SK-N-SH (cell line): ENCODE measurements at regions not wholly inside any gene's neighbourhood (a gene's known extent, or its start where the extent isn't known, plus 50 kb on each side); places are given as distances from the start of the nearest gene placed in this dataset.

Experiments
- CTCF ChIA-PET: fragments of 300-600, 350-600 bp; formaldehyde crosslinking; extraction: SDS; loops from one replicate; lab custom pipeline; 2021; lab: Yijun Ruan, JAX
- POLR2A ChIA-PET: fragments of 350-600 bp; sonication (Branson Sonifier 250); formaldehyde crosslinking; extraction: SDS; loops from one replicate; lab custom pipeline; 2020; ENCODE audit warnings: antibody characterized with exemption, inconsistent platforms; lab: Yijun Ruan, JAX
- DNase-seq: peaks from one replicate; pipeline ENCODE4 v3.0.0; 2012
- H2AFZ ChIP-seq: fragments of 200-600 bp; sonication (generic); 2 replicates; pipeline ENCODE4 v1.8.1; 2016; ENCODE audit warnings: antibody characterized with exemption, mild to moderate bottlenecking, low read depth
- H3F3A ChIP-seq: fragments of 200-600 bp; sonication (generic); replicated peaks from 2 replicates; pipeline ENCODE3; 2016; ENCODE audit warnings: antibody characterized with exemption, mild to moderate bottlenecking; ENCODE audit not compliant: insufficient read depth
- H3K27ac ChIP-seq, 2 experiments: fragments of 200-500 bp in 1 of 2; fragments of 200-600 bp in 1 of 2; sonication (Bioruptor generic) in 1 of 2; sonication (generic), shearing (Covaris generic) in 1 of 2; 2 replicates each; pipeline versions ENCODE4 v1.5.1 to v1.6.1; 2014 to 2016; ENCODE audit warnings: low read depth in 2 of 2, inconsistent platforms in 1 of 2, low read length in 1 of 2, mild to moderate bottlenecking in 1 of 2, mixed read lengths in 1 of 2
- H3K27me3 ChIP-seq: fragments of 200-600 bp; sonication (generic), shearing (Covaris generic); 2 replicates; pipeline ENCODE4 v1.6.1; 2016; ENCODE audit warnings: mixed run types; ENCODE audit not compliant: insufficient read depth
- H3K36me3 ChIP-seq, 2 experiments: fragments of 200-500 bp in 1 of 2; fragments of 200-600 bp in 1 of 2; sonication (Bioruptor generic) in 1 of 2; sonication (generic) in 1 of 2; replicated peaks in 1 of 2; 2 replicates each; pipeline versions ENCODE3 to v1.5.1; 2014 to 2016; ENCODE audit warnings: low read length in 1 of 2, mild to moderate bottlenecking in 1 of 2; ENCODE audit not compliant: insufficient read depth in 2 of 2, control insufficient read depth in 1 of 2
- H3K4me1 ChIP-seq, 2 experiments: fragments of 200-500 bp in 1 of 2; fragments of 200-600 bp in 1 of 2; sonication (Bioruptor generic) in 1 of 2; sonication (generic), shearing (Covaris generic) in 1 of 2; 2 replicates each; pipeline versions ENCODE4 v1.5.1 to v1.6.1; 2014 to 2016; ENCODE audit warnings: low read depth in 1 of 2, low read length in 1 of 2, mixed run types in 1 of 2; ENCODE audit not compliant: insufficient read depth in 2 of 2, control insufficient read depth in 1 of 2
- H3K4me2 ChIP-seq: fragments of 200-600 bp; sonication (generic), shearing (Covaris generic); 2 replicates; pipeline ENCODE4 v1.6.1; 2017; ENCODE audit warnings: mixed run types
- H3K4me3 ChIP-seq, 2 experiments: fragments of 200-500 bp in 1 of 2; fragments of 200-600 bp in 1 of 2; sonication (Bioruptor generic) in 1 of 2; sonication (generic), shearing (Covaris generic) in 1 of 2; 2 replicates each; pipeline versions ENCODE4 v1.5.1 to v1.8.1; 2014 to 2016; ENCODE audit warnings: low read depth in 2 of 2, inconsistent platforms in 1 of 2, low read length in 1 of 2, mild to moderate bottlenecking in 1 of 2, mixed read lengths in 1 of 2, moderate library complexity in 1 of 2
- H3K79me2 ChIP-seq: fragments of 200-600 bp; sonication (generic); 2 replicates; pipeline ENCODE4 v1.8.1; 2017; ENCODE audit warnings: mild to moderate bottlenecking; ENCODE audit not compliant: insufficient read depth
- H3K9ac ChIP-seq: fragments of 200-600 bp; sonication (generic); 2 replicates; pipeline ENCODE4 v1.6.1; 2017; ENCODE audit warnings: mixed run types
- H3K9me2 ChIP-seq: fragments of 200-600 bp; sonication (generic); 2 replicates; pipeline ENCODE4 v1.6.1; 2017; ENCODE audit warnings: mixed run types
- H3K9me3 ChIP-seq: fragments of 200-600 bp; sonication (generic); 2 replicates; pipeline ENCODE4 v1.6.1; 2017; ENCODE audit warnings: mixed run types, mild to moderate bottlenecking, moderate library complexity
- H4K20me1 ChIP-seq: fragments of 200-600 bp; sonication (generic); 2 replicates; pipeline ENCODE4 v1.6.1; 2017; ENCODE audit warnings: mild to moderate bottlenecking, mixed run types; ENCODE audit not compliant: insufficient read depth
- CHD2 ChIP-seq: fragments of 150-350 bp; IDR thresholded peaks from 2 replicates; pipeline ENCODE4 v1.6.1; 2018; ENCODE audit warnings: low read length; ENCODE audit not compliant: partially characterized antibody
- ELF1 ChIP-seq: IDR thresholded peaks from 2 replicates; pipeline ENCODE4 v1.4.0; 2012
- FOSL2 ChIP-seq: IDR thresholded peaks from 2 replicates; pipeline ENCODE4 v1.4.0; 2012; ENCODE audit warnings: low read depth, mild to moderate bottlenecking, moderate library complexity, borderline replicate concordance
- FOXJ3 ChIP-seq: sonication (generic); formaldehyde crosslinking; IDR thresholded peaks from 2 replicates; pipeline ENCODE4 v1.5.1; 2020; ENCODE audit warnings: mild to moderate bottlenecking, missing genetic modification reagents
- FOXM1 ChIP-seq: IDR thresholded peaks from 2 replicates; pipeline ENCODE4 v1.4.0; 2012; ENCODE audit warnings: low read depth, mild to moderate bottlenecking
- GABPA ChIP-seq: IDR thresholded peaks from 2 replicates; pipeline ENCODE4 v1.4.0; 2012; ENCODE audit warnings: low read depth, mild to moderate bottlenecking
- GATA2 ChIP-seq: sonication (generic); formaldehyde crosslinking; IDR thresholded peaks from 2 replicates; pipeline ENCODE4 v1.5.0; 2020; ENCODE audit warnings: mild to moderate bottlenecking, missing genetic modification reagents
- MEF2A ChIP-seq: IDR thresholded peaks from 2 replicates; pipeline ENCODE4 v1.4.0; 2012; ENCODE audit warnings: low read depth, borderline replicate concordance
- NFIC ChIP-seq: IDR thresholded peaks from 2 replicates; pipeline ENCODE4 v1.4.0; 2012; ENCODE audit warnings: borderline replicate concordance
- RXRA ChIP-seq: IDR thresholded peaks from 2 replicates; pipeline ENCODE4 v1.4.0; 2012; ENCODE audit warnings: low read depth, mild to moderate bottlenecking, borderline replicate concordance
- SIN3A ChIP-seq: IDR thresholded peaks from 2 replicates; pipeline ENCODE4 v1.6.1; 2012; ENCODE audit warnings: low read depth, mild to moderate bottlenecking, low read length, moderate library complexity, borderline replicate concordance
- SMC3 ChIP-seq: IDR thresholded peaks from 2 replicates; pipeline ENCODE4 v1.6.1; 2012; ENCODE audit warnings: low read depth, low read length, improper control_type of control experiment
- TAF1 ChIP-seq: IDR thresholded peaks from 2 replicates; pipeline ENCODE4 v1.6.1; 2012; ENCODE audit warnings: low read depth, mild to moderate bottlenecking, low read length, moderate library complexity, borderline replicate concordance
- YY1 ChIP-seq: IDR thresholded peaks from 2 replicates; pipeline ENCODE4 v1.4.0; 2012; ENCODE audit warnings: low read depth, mild to moderate bottlenecking
- WGBS: methylation state at CpG from one replicate; pipeline ENCODE4 v1.1.6; 2017; ENCODE audit warnings: low lambda C conversion rate; 5-methylcytosine and 5-hydroxymethylcytosine counted together
- TF ChIP-seq, protein P1 (sequence below): fragments of 200-600 bp; sonication (generic); IDR thresholded peaks from 2 replicates; pipeline ENCODE4 v1.6.1; 2017; ENCODE audit warnings: antibody characterized with exemption, mild to moderate bottlenecking, moderate library complexity
- TF ChIP-seq, protein P2 (sequence below): IDR thresholded peaks from 2 replicates; pipeline ENCODE4; 2012
- TF ChIP-seq, protein P3 (sequence below): IDR thresholded peaks from 2 replicates; pipeline ENCODE4 v1.4.0; 2012; ENCODE audit warnings: low read depth
- TF ChIP-seq, protein P4 (sequence below): fragments of 150-350 bp; IDR thresholded peaks from 2 replicates; pipeline ENCODE4 v1.6.1; 2017; ENCODE audit warnings: antibody characterized with exemption, low read length, low read depth, borderline replicate concordance

DNA sequence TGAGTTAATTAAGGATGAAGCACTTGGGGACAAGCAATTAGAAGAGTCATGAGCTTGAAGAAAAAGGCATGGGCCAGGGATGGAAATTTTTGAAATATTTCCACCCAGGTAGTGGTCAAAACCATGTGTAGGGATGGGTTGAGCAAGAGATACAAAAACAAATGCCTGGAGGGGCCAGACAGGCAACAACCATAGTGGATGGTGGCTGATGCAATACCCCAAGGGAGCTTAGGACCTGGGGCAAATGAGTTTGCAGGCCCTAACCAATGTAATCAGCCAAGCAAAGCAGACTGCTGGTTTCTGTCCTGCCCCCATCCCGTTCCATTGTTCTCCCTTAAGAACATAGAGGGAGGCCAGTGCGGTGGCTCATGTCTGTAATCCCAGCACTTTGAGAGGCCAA lies 119.1 kb upstream of the FGGY start:
- H3K4me1 ChIP-seq, result peaks cover 0 to 12% of the 10 kb centered on the region in 2 experiments; a peak in 2 of 4 replicates
- TF ChIP-seq, protein P1, sequence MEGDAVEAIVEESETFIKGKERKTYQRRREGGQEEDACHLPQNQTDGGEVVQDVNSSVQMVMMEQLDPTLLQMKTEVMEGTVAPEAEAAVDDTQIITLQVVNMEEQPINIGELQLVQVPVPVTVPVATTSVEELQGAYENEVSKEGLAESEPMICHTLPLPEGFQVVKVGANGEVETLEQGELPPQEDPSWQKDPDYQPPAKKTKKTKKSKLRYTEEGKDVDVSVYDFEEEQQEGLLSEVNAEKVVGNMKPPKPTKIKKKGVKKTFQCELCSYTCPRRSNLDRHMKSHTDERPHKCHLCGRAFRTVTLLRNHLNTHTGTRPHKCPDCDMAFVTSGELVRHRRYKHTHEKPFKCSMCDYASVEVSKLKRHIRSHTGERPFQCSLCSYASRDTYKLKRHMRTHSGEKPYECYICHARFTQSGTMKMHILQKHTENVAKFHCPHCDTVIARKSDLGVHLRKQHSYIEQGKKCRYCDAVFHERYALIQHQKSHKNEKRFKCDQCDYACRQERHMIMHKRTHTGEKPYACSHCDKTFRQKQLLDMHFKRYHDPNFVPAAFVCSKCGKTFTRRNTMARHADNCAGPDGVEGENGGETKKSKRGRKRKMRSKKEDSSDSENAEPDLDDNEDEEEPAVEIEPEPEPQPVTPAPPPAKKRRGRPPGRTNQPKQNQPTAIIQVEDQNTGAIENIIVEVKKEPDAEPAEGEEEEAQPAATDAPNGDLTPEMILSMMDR, result no peak
- TF ChIP-seq YY1 (no peak), GABPA (no peak), ELF1 (no peak), FOXJ3 (CRISPR knock-in tag) (no peak), SMC3 (no peak), MEF2A (no peak), FOSL2 (no peak)
- TF ChIP-seq, protein P2, sequence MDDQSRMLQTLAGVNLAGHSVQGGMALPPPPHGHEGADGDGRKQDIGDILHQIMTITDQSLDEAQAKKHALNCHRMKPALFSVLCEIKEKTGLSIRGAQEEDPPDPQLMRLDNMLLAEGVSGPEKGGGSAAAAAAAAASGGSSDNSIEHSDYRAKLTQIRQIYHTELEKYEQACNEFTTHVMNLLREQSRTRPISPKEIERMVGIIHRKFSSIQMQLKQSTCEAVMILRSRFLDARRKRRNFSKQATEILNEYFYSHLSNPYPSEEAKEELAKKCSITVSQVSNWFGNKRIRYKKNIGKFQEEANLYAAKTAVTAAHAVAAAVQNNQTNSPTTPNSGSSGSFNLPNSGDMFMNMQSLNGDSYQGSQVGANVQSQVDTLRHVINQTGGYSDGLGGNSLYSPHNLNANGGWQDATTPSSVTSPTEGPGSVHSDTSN, result no peak
- TF ChIP-seq, protein P3, sequence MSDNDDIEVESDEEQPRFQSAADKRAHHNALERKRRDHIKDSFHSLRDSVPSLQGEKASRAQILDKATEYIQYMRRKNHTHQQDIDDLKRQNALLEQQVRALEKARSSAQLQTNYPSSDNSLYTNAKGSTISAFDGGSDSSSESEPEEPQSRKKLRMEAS, result no peak
- POLR2A ChIA-PET, result no interaction called here
- H3K9me3 ChIP-seq, result no peaks in the 10 kb centered on the region
- H3K36me3 ChIP-seq, result no peaks in the 10 kb centered on the region
- H3K27me3 ChIP-seq, result no peaks in the 10 kb centered on the region
- H3K79me2 ChIP-seq, result no peaks in the 10 kb centered on the region
- WGBS, result 100% methylated on average over 2 of the region's 2 CpGs
- no peak overlapping the region for H3K4me3 ChIP-seq
- no peaks in the 10 kb centered on the region for H3K9me2 ChIP-seq
- peaks cover 10% of the 10 kb centered on the region for H3F3A ChIP-seq
- no peak for DNase-seq
- H3K4me2 ChIP-seq, result no peak overlapping the region
- H4K20me1 ChIP-seq, result no peaks in the 10 kb centered on the region
- no peak overlapping the region for H3K9ac ChIP-seq
- H2AFZ ChIP-seq, result no peak overlapping the region
- CTCF ChIA-PET, result interaction anchor here (0.6 to 1.0 kb wide), 2 partner anchors 239 to 521 kb away, joined by 3 read pairs; no protein-coding TSS in a partner anchor
- no peak overlapping the region for H3K27ac ChIP-seq

DNA sequence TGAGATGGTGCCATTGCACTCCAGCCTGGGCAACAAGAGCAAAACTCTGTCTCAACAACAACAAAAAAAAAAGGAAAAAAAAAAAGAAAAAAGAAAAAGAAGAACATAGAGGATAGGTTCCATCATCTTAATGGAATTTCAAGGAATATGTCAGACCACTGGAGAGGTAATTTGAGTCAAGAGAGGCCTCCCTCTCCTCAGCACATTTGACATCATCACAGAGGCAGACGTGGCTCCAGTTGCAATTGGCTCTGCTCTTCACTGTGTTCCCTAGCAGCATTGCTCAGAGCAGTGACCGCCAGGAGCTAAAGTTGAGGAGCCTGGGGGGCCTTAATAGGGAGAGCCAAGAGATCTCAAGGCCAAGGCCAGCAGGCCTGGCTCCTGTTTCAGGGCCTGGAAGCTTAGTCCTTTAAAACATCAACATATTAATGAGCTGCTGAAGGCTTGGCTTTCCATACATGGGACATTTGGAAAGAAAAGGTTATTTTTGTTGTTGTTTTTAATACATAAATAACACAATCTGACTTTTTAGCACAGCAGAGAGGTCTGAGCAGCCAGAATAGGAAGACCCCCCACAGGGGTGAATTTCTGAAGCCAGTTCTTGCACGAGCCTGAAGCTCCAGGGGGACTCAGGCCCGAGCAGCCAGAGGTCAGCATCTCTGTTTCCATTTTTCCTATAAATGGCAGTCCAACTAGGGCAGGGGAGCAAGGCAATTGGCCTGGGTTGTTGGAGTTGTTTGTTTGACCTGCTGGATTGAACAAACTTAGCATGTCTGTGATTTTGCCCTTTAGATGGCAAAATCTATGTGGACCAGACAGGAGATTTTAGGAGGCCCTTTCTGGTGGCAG lies 118.3 kb upstream of the FGGY start:
- peaks cover 2% of the 10 kb centered on the region for H3F3A ChIP-seq
- 83% methylated on average over 3 of the region's 4 CpGs for WGBS
- ChIA-PET CTCF (interaction anchor here (1.0 to 1.1 kb wide), 2 partner anchors 348 to 520 kb away, joined by 3 read pairs; no protein-coding TSS in a partner anchor), POLR2A (no interaction called here)
- no peaks in the 10 kb centered on the region for H4K20me1 ChIP-seq
- no peaks in the 10 kb centered on the region for H3K9me3 ChIP-seq
- no peaks in the 10 kb centered on the region for H3K79me2 ChIP-seq
- H3K4me3 ChIP-seq, result no peak overlapping the region
- no peak overlapping the region for H2AFZ ChIP-seq
- no peak overlapping the region for H3K4me2 ChIP-seq
- peaks cover 0 to 6% of the 10 kb centered on the region in 2 experiments; a peak in 2 of 4 replicates for H3K4me1 ChIP-seq
- H3K27ac ChIP-seq, result no peak overlapping the region
- H3K9me2 ChIP-seq, result no peaks in the 10 kb centered on the region
- no peak for DNase-seq
- no peaks in the 10 kb centered on the region for H3K27me3 ChIP-seq
- no peak overlapping the region for H3K9ac ChIP-seq
- H3K36me3 ChIP-seq, result no peaks in the 10 kb centered on the region
- TF ChIP-seq RXRA, result no peak
- no peak for TF ChIP-seq NFIC
- TF ChIP-seq SIN3A, result no peak
- TF ChIP-seq, protein P1, result no peak
- no peak for TF ChIP-seq TAF1
- no peak for TF ChIP-seq CHD2
- TF ChIP-seq, protein P2, result no peak
- TF ChIP-seq, protein P4, sequence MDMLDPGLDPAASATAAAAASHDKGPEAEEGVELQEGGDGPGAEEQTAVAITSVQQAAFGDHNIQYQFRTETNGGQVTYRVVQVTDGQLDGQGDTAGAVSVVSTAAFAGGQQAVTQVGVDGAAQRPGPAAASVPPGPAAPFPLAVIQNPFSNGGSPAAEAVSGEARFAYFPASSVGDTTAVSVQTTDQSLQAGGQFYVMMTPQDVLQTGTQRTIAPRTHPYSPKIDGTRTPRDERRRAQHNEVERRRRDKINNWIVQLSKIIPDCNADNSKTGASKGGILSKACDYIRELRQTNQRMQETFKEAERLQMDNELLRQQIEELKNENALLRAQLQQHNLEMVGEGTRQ, result no peak
- TF ChIP-seq GATA2 (CRISPR knock-in tag), result no peak
- no peak for TF ChIP-seq FOXM1
- TF ChIP-seq FOSL2, result no peak
